CD14-positive monocyte (primary cell): ENCODE measurements at regions not wholly inside any gene's neighbourhood (a gene's known extent, or its start where the extent isn't known, plus 50 kb on each side); places are given as distances from the start of the nearest gene placed in this dataset.

ENCODE experiments used
- DNase-seq, 3 donors: peaks; one replicate each; pipeline ENCODE4 v3.0.0-alpha.2; 2011 to 2022
- H2AFZ ChIP-seq: 2 replicates; pipeline ENCODE4 v1.6.0; 2012; ENCODE audit warnings: mild to moderate bottlenecking, low read depth, low read length, inconsistent platforms; ENCODE audit not compliant: insufficient read depth, poor library complexity, severe bottlenecking
- H3K27ac ChIP-seq, 2 donors: 1 replicate in 1 of 2; 2 replicates in 1 of 2; pipeline ENCODE4 v1.5.1; 2012 to 2013; ENCODE audit warnings: low read length in 2 of 2, control low read depth in 1 of 2, inconsistent platforms in 1 of 2, low read depth in 1 of 2, mild to moderate bottlenecking in 1 of 2
- H3K27me3 ChIP-seq, 2 donors: one replicate each; pipeline versions ENCODE4 v1.6.0 to v1.6.1; 2011 to 2013; ENCODE audit warnings: low read length in 2 of 2; ENCODE audit not compliant: control insufficient read depth in 2 of 2, insufficient read depth in 2 of 2
- H3K36me3 ChIP-seq, 2 donors: replicated peaks in 1 of 2; 1 replicate in 1 of 2; 2 replicates in 1 of 2; pipeline versions ENCODE4 v1.5.1 to v1.6.1; 2012 to 2013; ENCODE audit warnings: low read length in 2 of 2, control low read depth in 1 of 2, inconsistent platforms in 1 of 2, mild to moderate bottlenecking in 1 of 2; ENCODE audit not compliant: insufficient read depth in 2 of 2, control insufficient read depth in 1 of 2
- H3K4me1 ChIP-seq, 2 donors: 1 replicate in 1 of 2; 2 replicates in 1 of 2; pipeline versions ENCODE4 v1.5.1 to v1.6.1; 2012 to 2013; ENCODE audit warnings: low read length in 2 of 2, control low read depth in 1 of 2, inconsistent platforms in 1 of 2, mild to moderate bottlenecking in 1 of 2, moderate library complexity in 1 of 2; ENCODE audit not compliant: insufficient read depth in 2 of 2, control insufficient read depth in 1 of 2
- H3K4me2 ChIP-seq: replicated peaks from 2 replicates; pipeline ENCODE3; 2012; ENCODE audit warnings: low read length, moderate library complexity, mild to moderate bottlenecking; ENCODE audit not compliant: poor library complexity, severe bottlenecking; ENCODE audit errors: extremely low read depth
- H3K4me3 ChIP-seq, 3 experiments: fragments of 200-600 bp in 1 of 3; sonication (generic) in 1 of 3; replicated peaks in 1 of 3; 1 replicate in 2 of 3; 2 replicates in 1 of 3; pipeline ENCODE4 v1.5.1; 2011 to 2013; ENCODE audit warnings: low read length in 3 of 3, mild to moderate bottlenecking in 3 of 3, control low read depth in 2 of 3, low read depth in 2 of 3, inconsistent platforms in 1 of 3, moderate library complexity in 1 of 3
- H3K79me2 ChIP-seq: 2 replicates; pipeline ENCODE4 v1.6.0; 2012; ENCODE audit warnings: mild to moderate bottlenecking, control low read depth, inconsistent platforms, low read length, moderate library complexity; ENCODE audit not compliant: insufficient read depth
- H3K9ac ChIP-seq: 2 replicates; pipeline ENCODE4 v1.6.0; 2017; ENCODE audit warnings: low read length, mild to moderate bottlenecking; ENCODE audit not compliant: insufficient read depth, poor library complexity, severe bottlenecking
- H3K9me3 ChIP-seq, 2 donors: replicated peaks in 1 of 2; 1 replicate in 1 of 2; 2 replicates in 1 of 2; pipeline versions ENCODE4 v1.5.1 to v1.6.1; 2012 to 2013; ENCODE audit warnings: low read length in 2 of 2, control low read depth in 1 of 2; ENCODE audit not compliant: control insufficient read depth in 1 of 2, insufficient read depth in 1 of 2
- H4K20me1 ChIP-seq: 2 replicates; pipeline ENCODE4 v1.6.0; 2012; ENCODE audit warnings: mild to moderate bottlenecking, low read length, control low read depth, moderate library complexity; ENCODE audit not compliant: insufficient read depth
- H3K27ac Mint-ChIP-seq, 7 donors: one replicate each; pipeline ENCODE4 v1.8.0; 2020; ENCODE audit warnings: mild to moderate bottlenecking in 7 of 7, mixed read lengths in 7 of 7, moderate library complexity in 6 of 7, inconsistent platforms in 2 of 7
- H3K27me3 Mint-ChIP-seq, 3 donors: one replicate each; pipeline ENCODE4 v1.8.0; 2021 to 2022; ENCODE audit warnings: low read depth in 3 of 3, mild to moderate bottlenecking in 3 of 3, mixed read lengths in 3 of 3, moderate library complexity in 3 of 3, inconsistent platforms in 1 of 3
- H3K36me3 Mint-ChIP-seq, 2 donors: one replicate each; pipeline ENCODE4 v1.8.0; 2020; ENCODE audit warnings: mixed read lengths in 2 of 2, inconsistent platforms in 1 of 2, mild to moderate bottlenecking in 1 of 2
- H3K4me1 Mint-ChIP-seq: one replicate; pipeline ENCODE4 v1.8.0; 2020; ENCODE audit warnings: mild to moderate bottlenecking, mixed read lengths
- H3K4me3 Mint-ChIP-seq, 2 donors: one replicate each; pipeline ENCODE4 v1.8.0; 2020; ENCODE audit warnings: mild to moderate bottlenecking in 2 of 2, mixed read lengths in 2 of 2, moderate library complexity in 1 of 2
- H3K9me3 Mint-ChIP-seq, 7 donors: one replicate each; pipeline ENCODE4 v1.8.0; 2020 to 2022; ENCODE audit warnings: mixed read lengths in 7 of 7, mild to moderate bottlenecking in 6 of 7, moderate library complexity in 6 of 7, inconsistent platforms in 2 of 7
- CTCF ChIP-seq: fragments of 200-600 bp; IDR thresholded peaks from one replicate; pipeline ENCODE4 v1.8.0; 2022; ENCODE audit warnings: antibody characterized with exemption, mild to moderate bottlenecking
- WGBS: methylation state at CpG from one replicate; pipeline ENCODE4 v1.1.5; 2013; ENCODE audit warnings: missing lambda C conversion rate; ENCODE audit not compliant: insufficient coverage; 5-methylcytosine and 5-hydroxymethylcytosine counted together
- intact Hi-C, 2 donors: fragments of 100-400 bp; cut with micrococcal nuclease; formaldehyde crosslinking; loops; one replicate each; pipeline versions ENCODE4 v1.15.0 to v1.15.1; 2023

- intact Hi-C loops = loop anchor here (5.0 kb wide), 3 partner anchors 273 to 348 kb away; no protein-coding TSS in a partner anchor
- no CpG with 5 or more reads among the region's 1 CpG for WGBS
- no peaks in the 10 kb centered on the region for H3K9me3 Mint-ChIP-seq
- Histone ChIP-seq H3K4me1 (peaks cover 0 to 6% of the 10 kb centered on the region in 2 donors), H3K9ac (no peak overlapping the region), H3K27me3 (no peaks in the 10 kb centered on the region), H2AFZ (no peak overlapping the region), H3K27ac (no peak overlapping the region), H3K4me3 (no peak overlapping the region), H3K36me3 (no peaks in the 10 kb centered on the region), H3K79me2 (no peaks in the 10 kb centered on the region), H3K4me2 (no peak overlapping the region), H3K9me3 (no peaks in the 10 kb centered on the region), H4K20me1 (no peaks in the 10 kb centered on the region)
- H3K36me3 Mint-ChIP-seq = no peaks in the 10 kb centered on the region
- no peak overlapping the region for H3K4me3 Mint-ChIP-seq
- TF ChIP-seq CTCF = no peak
- H3K27ac Mint-ChIP-seq = no peak overlapping the region
- H3K4me1 Mint-ChIP-seq = peaks cover 10% of the 10 kb centered on the region
- DNase-seq = no peak
- peaks cover 0 to 5% (median 1%) of the 10 kb centered on the region in 3 donors for H3K27me3 Mint-ChIP-seq
Observed at GRCh38 chr4:74670583-74670982, 123.7 kb downstream of the BTC start.

- H3K4me2 ChIP-seq = no peak overlapping the region
- WGBS = no CpG with 5 or more reads among the region's 2 CpGs
Observed at GRCh38 chr4:74671080-74671698, 123.1 kb downstream of the BTC start.

More at GRCh38 chr4:74671080-74671698, 123.1 kb downstream of the BTC start:
- H4K20me1 ChIP-seq = no peaks in the 10 kb centered on the region
- H2AFZ ChIP-seq = no peak overlapping the region
- no peak overlapping the region for H3K4me3 ChIP-seq
- peak; percentile 36 to 61 (median 61) for DNase-seq
- no peak overlapping the region for H3K27ac ChIP-seq
- peaks cover 4% of the 10 kb centered on the region for H3K4me1 Mint-ChIP-seq
- no peaks in the 10 kb centered on the region for H3K4me1 ChIP-seq
- intact Hi-C loops = loop anchor here (5.0 kb wide), 3 partner anchors 274 to 349 kb away; no protein-coding TSS in a partner anchor
- H3K9me3 ChIP-seq = no peaks in the 10 kb centered on the region
- no peaks in the 10 kb centered on the region for H3K36me3 Mint-ChIP-seq
- no peak overlapping the region for H3K9ac ChIP-seq
- H3K27me3 Mint-ChIP-seq = peaks cover 0 to 6% (median 1%) of the 10 kb centered on the region in 3 donors
- H3K9me3 Mint-ChIP-seq = no peaks in the 10 kb centered on the region
- TF ChIP-seq CTCF = peak; percentile 85
- H3K79me2 ChIP-seq = no peaks in the 10 kb centered on the region
- H3K27me3 ChIP-seq = no peaks in the 10 kb centered on the region
- no peak overlapping the region for H3K4me3 Mint-ChIP-seq
- H3K36me3 ChIP-seq = no peaks in the 10 kb centered on the region
- no peak overlapping the region for H3K27ac Mint-ChIP-seq
